Activated CD8-positive, alpha-beta memory T cell treated with anti-CD3 and anti-CD28 coated beads, Interleukin-2, amount 50 U/mL, for 24 hours (primary cell): ENCODE measurements at regions not wholly inside any gene's neighbourhood (a gene's known extent, or its start where the extent isn't known, plus 50 kb on each side); places are given as distances from the start of the nearest gene placed in this dataset.
"Not testable (repeated sequence)": the region's sequence is repeated elsewhere in the genome, so short reads cannot be mapped to it uniquely, and the experiment has no call there.

Experiments used
- DNase-seq: peaks from one replicate; pipeline ENCODE4 v3.0.0-alpha.2; 2020; ENCODE audit errors: extremely low read depth

DNA sequence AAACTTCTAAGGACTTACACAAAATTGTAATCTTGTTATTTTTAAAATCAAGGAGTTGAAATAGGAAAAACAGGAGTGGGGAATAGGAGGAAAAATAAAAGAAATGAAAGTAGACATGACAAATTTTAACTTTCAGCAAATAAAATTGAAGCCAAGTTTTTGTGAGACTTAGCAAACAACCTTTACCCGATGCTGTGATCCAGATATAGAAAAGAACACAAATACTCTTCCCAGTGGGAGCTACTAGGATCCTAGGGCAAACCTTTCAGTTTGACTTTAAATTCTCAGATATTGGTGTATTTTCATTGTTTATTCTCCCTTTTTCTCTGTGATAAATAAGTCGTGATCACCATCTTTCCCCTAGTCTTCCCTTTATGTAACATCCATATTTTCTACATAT lies 968.7 kb upstream of the CITED2 start:
- DNase-seq: no peak

DNA sequence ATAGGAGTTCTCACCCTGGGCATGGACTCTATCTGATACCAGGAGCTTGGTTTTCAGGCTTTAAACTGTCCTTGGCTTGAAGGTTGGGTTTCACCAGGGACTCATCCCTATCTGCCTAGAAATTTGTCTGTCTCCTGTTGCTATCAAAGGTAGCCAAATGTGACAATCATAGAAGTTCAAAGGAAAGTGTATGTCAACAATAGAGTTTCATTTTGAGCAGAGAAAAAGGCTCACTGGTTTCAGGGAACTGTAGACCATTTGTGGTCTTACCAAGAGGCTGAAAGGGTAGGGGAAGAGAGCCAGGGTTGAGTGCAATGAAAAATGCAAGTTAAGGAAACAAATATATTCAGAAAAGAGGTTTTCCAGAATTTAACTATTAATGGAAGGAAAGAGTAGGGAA lies 966.8 kb upstream of the CITED2 start:
- DNase-seq: no peak

DNA sequence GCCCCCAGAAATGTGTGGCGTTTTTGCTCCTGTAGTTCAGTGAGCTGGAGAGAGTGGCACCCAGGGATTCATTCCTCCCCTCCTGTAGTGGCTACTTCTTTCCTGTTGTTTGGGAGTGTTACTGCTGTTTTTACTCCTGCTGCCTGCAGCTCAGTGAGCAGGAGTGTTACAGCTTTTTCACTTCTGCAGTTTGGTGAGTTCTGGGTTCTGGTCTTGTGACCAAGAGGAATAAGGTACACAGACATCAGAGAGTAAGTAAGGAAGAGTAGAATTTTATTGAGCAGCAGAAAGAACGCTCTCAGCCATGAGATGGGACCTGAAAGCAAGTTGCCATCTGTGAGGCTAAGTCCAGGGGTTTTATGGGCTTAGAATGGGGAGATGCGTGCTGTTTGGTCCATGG lies 966.3 kb upstream of the CITED2 start:
- no peak for DNase-seq

DNA sequence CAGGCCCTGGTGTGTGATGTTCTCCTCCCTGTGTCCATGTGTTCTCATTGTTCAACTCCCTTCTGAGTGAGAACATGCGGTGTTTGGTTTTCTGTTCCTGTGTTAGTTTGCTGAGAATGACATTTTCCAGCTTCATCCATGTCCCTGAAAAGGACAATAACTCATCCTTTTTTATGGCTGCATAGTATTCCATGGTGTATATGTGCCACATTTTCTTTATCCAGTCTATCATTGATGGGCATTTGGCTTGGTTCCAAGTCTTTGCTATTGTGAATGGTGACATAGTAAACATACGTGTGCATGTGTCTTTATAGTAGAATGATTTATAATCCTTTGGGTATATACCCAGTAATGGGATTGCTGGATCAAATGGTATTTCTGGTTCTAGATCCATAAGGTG lies 964.6 kb upstream of the CITED2 start:
- DNase-seq: not testable (repeated sequence)

DNA sequence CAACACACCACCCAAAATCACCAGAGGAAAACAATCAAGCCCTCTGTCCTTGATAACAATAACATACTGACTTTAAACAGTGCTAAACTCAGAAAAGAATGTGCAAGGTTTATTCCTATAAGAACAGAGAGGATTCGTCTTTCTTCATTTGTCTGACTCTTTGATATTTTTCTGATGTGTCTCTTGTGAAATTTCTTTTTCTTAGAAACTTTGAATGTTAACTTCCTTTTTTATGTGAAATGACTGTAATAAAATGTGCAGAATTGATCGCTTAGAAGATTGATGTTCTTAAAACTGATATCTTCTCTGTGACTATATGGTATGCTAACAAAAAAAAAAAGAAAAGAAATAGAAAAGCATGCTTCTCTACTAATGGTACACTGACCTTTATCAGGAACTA lies 947.4 kb upstream of the CITED2 start:
- DNase-seq: no peak

DNA sequence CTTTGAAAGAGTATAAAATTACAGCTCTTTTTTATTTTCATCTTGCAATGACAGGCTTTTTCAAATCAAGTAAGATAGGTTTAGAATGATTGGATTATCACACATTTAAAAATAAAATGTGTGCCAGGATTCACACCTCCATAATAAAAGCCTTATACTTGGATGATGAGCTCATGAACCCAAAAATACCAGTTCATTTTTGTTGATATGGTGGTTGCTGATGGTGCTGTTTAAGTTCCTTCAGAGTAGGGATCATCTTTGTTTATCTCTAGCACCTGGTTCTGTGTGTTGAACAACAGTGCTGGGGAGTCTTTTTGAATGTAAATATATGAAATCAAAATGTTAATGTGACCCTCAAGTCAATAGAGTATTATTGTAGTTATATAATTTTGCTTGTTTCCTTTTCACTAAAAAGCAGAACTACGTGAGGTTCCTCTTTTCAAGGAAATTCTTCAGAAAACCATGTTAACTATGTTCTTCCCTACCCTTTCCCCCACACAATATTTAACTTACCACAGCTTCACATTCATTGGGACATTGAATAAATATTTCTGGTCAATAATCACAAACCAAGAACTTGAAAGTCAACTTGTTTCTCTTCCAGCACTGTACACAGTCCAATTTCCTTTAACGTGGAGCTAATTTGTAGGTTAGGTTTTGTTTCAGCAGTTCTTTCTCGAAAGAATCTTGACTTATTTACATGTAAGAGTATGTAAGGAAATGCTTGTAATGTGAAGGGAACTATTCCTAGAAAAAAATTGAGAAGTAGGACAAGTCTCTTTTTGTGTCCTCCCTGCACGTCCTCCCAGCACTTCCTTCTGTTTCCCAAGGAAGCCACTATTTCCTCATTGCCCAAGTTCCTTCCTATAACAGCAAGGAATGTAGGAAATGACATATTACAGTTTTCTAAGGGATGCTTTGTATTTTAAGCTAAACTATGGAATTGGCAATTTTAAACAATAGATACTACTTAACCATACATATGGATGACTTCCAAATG lies 945.9 kb upstream of the CITED2 start:
- no peak for DNase-seq

DNA sequence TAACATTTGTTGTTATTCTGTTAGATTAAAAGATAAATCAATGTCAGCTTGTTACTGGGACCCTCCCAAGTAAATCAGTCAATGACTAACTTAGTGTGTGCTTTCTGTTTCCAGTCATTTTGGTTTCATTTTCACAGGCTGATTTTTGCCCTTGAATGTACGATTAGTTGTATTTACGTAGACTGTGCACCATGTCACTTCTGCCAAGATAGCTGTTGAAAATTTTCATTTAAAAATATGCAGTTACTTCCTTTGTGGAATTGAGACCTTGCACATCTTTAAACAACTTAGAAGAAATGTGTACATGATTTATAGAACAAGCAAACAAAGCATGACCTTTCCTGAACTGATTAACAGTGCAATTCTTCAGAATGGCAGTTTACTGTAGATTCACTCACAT lies 944.8 kb upstream of the CITED2 start:
- no peak for DNase-seq

DNA sequence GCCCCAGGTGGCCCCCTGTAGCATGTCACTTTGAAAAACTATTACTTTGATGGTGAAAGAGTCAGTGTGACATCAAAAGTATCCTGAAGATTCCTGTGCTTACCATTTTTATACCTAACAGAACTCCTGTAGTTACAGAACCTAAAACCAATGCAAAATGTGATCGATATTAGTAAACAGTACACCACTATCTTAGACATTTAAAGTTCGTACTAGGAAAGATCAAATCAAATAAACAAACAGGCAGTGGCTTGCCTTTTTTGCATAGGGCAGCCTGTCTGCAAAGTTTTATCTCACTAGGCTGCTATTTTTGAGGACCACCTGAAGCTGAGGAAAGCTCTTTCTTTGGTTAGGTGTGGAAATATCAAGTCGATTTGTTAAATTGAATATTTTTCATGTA lies 944.0 kb upstream of the CITED2 start:
- no peak for DNase-seq

DNA sequence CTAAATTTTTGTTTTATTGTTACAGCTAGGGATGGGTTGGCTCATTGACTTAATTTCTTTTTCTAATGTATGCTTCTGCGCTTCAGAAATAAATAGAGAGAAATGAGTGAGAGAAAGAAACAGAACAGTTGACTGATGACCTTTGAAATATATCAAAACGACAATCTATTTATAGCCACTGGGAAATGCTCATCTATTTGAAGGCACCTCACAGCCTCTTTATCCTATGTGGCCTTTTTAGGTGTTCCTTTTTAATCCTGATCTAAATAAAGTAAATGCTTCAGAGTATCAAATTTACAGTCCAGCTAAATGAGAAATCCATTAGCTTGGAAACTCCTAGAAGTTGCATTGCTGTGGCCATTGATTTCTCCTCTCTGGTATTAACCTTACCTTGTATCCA lies 943.5 kb upstream of the CITED2 start:
- no peak for DNase-seq

DNA sequence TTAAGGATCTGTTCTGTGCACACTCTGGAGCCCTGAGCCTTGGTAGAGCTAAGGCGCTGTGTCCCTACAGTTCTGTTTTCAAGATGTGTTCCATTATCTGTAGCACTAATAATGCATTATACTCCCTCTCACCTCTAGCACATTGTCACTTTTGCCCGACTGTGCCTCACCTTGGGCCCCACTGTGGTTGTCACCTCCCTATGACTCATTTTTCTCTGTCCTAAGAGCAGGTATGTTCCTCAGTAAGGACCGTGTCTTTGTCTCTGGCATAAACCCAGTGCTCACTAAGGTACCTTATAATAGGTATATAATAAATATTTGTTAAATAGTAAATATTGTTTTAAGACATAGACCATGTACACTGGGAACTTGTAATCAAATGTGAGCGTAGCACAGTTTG lies 942.5 kb upstream of the CITED2 start:
- no peak for DNase-seq

DNA sequence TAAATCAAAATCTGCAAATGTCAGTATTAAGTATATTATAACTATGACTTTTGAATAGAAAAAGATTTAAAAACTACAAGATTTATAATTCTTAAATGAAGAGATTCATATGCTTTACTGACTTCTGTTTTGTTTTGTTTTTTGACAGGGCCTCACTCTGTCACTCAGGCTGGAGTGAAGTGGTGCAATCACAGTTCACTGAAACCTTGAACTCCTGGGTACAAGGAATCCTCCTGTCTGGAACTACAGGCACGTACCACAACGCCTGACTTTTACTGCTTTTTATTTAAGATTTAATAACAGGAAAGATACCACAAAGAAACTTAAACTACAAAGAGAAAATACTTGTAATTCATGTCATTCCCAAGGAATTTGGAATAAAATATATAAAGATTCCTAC lies 940.2 kb upstream of the CITED2 start:
- no peak for DNase-seq

DNA sequence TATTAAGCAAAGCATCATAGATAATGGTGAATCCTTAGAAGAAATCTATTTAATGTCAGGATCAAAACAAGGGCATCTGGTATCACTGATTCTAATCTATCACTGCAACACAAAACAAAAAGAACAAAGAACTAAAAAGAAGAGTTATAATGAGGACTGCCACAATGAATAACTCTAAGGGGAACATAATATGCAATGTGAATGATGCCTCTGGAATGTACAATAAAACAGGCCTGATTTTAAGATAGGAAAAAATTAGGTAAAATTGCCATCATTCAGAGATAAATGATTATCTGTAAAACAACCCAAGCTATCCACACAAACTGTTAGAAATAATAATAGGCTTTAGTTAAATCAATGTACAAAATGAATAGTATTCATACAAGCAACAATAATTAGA lies 936.7 kb upstream of the CITED2 start:
- no peak for DNase-seq

DNA sequence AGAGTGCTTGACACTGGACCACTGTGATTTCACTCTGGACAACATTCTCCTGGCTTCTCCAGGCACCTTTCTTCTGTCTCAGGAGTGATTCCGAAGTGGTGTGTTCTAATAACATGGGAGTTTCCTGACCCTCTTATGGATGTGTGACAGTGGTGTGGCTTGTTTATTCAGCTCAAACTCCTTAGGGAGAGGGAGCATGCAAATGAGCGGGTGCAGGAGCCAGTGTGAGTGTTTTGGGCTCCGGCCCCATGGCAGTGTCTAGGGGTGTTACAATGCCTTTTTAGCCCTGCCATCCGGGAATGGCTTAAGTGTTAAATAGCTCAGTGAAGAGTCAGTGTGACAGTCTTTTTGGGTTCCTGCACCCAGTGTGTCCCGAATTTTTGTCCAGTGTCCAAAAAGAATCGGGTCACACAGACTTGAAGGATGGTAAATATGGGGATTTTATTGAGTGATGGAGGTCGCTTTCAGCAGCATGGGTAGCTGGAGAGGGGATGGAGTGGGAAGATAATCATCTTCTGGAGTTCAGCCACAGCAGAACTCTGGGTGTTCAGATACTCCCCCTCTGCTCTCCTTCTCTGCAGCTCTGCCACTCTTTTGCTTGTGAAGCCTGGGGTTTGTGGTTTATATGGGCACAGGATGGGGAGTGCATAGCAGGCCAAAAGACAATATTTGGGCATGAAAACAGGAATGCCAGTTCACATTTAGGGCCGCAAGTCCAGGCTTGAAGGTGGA lies 928.9 kb upstream of the CITED2 start:
- DNase-seq: no peak

DNA sequence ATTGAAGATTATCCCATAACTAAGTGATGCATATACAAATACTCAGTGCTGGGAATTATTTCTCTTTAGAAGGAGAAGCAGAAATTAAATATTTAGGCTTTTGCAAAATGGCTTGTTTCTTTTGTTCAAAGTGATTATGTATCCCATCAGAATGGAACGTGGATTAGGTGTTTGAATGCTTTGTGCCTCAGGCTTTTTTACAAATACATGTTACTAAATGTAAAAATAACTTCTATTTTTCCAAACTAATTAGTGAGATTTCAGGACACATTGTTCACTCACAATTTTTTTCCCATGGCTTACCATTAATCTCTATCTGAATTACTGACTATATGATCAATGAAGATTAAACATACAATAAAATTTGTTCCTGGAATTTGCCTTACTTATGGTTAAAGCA lies 925.9 kb upstream of the CITED2 start:
- no peak for DNase-seq

DNA sequence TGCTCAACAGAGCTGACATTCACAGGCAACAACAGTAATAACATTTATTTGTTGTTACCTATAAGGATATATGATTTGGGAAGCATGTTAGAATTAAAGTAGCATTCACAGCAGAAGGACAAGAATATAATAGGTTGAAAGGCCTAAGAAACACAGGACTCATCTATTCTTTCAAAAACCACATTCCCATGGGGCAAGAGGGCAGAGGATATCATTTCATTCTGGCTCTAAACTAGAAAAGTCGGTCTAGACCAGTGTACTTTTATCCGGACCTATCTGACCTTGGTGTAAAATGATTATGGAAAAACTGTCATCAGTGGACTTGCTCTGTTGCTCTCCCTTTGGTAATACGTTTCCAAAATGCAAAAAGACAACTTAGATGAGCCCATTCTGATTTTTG lies 914.7 kb upstream of the CITED2 start:
- no peak for DNase-seq

DNA sequence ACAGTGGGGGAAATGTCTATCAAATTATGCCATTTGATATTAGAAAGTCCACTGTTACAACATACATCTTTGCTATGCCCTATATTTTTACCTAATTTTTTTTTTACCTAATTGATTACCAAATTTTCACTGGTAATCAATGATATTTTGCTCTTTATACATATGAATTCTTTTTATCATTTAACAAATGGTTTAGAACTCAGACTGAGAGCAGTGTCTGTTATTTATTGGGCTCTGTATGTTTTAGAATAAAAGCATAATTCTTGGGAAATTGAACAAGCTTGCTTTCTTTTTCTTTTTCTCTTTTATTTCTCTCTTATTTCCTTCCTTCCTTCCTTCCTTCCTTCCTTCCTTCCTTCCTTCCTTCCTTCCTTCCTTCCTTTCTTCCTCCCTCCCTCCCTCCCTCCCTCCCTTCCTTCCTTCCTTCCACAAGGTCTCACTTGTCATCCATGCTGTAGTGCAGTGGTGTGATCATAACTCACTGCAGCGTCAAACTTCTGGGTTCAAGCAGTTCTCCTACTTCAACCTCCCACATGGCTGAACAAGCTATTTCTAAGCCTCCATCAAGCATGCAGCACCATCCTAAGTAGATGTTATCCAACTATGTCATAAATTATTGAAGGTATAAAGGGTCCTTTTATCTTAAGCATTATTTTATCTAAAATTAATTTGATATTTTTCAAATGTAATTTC lies 911.7 kb upstream of the CITED2 start:
- DNase-seq: no peak

DNA sequence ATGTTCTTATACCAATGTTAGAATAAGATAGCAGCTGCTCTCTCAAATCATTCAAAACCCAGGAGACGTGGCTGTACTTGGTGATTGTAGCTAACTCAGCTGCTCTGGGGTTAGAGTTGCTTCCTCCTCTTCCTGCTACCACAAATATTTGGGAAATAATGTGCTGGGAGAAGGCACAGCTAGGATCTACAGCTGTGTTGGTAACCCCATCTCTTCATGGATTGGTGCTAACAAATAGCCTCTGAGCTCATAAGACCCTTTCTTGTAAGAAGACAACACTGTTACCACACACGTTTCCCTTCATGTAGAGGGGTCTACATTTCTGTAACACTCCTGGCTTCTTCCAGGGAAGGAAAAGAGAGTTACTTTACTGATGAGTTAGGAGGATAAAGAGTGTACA lies 911.0 kb upstream of the CITED2 start:
- DNase-seq: no peak

DNA sequence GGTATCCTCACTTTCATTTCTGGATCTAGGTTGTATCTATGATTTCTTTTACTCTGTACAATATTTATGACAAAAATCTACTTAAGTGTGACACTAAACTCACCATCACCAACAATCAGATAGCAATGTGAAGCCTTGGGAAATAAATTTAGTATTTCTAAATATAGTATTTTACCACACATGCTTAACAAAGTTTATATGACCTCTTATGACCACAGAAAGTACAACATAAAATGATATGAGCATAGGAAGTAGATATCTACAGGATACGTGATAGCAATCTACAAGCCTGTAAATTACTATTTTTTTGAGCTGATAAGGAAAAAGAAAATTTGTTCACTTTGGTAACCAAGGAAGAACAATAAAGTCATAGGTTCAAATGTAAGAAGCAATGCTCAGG lies 910.4 kb upstream of the CITED2 start:
- DNase-seq: no peak

DNA sequence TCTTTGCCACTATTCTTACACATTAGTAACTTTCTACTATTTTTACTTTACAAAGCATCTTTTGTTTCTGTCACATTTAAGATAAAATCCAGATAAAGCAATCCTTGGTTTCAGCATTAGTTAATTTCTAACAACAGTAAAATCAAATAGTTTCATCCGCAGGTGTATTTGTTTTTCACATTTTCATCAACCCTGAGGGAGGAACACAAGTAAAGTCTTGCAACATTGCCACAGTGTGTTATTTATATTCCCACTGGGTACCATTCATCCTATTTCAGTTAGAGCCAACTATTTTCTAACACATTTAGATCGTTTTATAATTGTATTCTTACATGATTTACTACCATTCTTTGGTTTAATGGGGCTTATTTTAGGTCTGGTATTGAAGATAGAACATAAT lies 908.7 kb upstream of the CITED2 start:
- DNase-seq: no peak

DNA sequence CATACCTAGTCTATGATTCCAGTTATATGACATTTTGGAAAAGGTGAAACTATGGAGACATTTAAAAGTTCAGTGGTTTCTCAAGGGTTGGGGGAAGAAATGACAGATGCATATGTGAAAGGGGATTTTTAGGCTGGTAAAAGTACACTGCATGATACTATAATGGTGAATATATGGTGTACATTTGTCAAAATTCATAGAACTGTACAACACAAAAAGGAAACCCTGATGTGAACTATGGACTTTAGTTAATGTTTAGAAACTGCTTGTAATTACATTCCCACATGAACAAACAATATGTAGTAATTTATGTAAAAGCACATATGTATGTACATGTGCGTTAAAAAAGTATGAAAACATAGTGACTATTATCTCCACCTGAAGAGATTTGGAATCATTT lies 907.3 kb upstream of the CITED2 start:
- DNase-seq: no peak

DNA sequence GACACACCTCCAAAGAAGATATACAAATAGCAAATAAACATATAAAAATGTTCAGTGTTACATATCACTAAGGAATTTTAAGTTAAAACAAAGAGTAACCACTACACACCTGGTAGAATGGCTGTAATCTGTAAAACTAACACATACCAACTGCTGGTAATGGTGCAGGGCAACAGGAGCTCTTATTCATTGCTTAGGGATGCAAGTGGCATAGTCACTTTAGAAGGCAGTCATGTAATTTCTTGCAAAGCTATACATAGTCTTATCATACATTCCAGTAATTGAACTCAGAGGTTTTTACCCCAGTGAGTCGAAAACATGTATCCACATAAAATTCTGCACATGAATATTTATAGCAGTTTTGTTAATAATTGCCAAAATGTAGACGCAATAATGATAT lies 906.8 kb upstream of the CITED2 start:
- no peak for DNase-seq

DNA sequence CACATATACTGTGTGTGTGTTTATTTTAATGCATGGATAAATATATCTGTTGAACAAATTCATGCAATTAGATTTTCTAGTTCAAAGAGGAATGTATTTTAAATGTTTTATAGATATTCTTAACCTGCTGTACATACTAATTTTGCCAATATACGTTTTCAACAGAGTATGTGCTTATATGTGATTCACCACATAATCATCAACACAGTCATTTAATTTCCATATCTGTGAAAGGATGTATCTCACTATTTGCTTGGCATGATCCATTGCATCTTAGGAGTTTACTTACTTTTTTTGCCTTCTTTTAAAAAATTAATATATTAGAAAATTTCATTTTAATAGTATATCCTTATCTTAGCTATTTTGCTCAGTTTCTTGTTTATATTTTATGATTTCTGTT lies 902.3 kb upstream of the CITED2 start:
- DNase-seq: no peak

DNA sequence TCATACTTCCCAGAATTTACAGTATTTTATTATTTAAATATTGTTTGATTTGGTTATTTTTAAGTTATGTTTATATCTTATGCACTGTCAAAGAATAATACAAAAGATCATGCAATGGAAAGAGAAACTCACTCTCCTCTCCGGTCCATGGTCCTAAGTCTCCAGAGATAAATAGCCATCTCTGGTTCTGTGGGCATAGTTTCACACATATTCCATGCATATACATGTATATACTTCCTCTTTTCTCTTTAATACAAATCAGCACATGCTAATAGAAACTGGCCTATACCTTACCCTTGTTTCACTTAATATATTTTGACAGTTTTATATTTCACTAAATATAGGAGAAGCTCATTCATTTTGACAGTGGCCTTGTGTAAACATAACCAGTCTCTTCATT lies 901.7 kb upstream of the CITED2 start:
- no peak for DNase-seq
